Astrocyte of the spinal cord (primary cell): ENCODE measurements at regions not wholly inside any gene's neighbourhood (a gene's known extent, or its start where the extent isn't known, plus 50 kb on each side); places are given as distances from the start of the nearest gene placed in this dataset.
"Not testable (repeated sequence)": the region's sequence is repeated elsewhere in the genome, so short reads cannot be mapped to it uniquely, and the experiment has no call there.

Experiments
- DNase-seq: peaks from one replicate; pipeline ENCODE4 v3.0.0; 2011; ENCODE audit warnings: low read depth, low spot score
- H3K4me3 ChIP-seq: 2 replicates; pipeline ENCODE4 v1.5.1; 2011; ENCODE audit warnings: low read depth, mild to moderate bottlenecking, low read length, moderate library complexity
- CTCF ChIP-seq: IDR thresholded peaks from 2 replicates; pipeline ENCODE4 v1.5.1; 2012; ENCODE audit warnings: low read depth, mild to moderate bottlenecking, low read length, inconsistent platforms
- in situ Hi-C: cut with HindIII; loops from 2 replicates; pipeline ENCODE4 v1.10.0; 2017; ENCODE audit warnings: low sequenced_read_pairs

- TF ChIP-seq CTCF: no peak
- no peak overlapping the region for H3K4me3 ChIP-seq
- in situ Hi-C loops: no loop called here
- DNase-seq: no peak
Measured at GRCh38 chr9:119880361-119880760, 511.1 kb upstream of the BRINP1 start.

- in situ Hi-C loops: no loop called here
- DNase-seq: no peak
- H3K4me3 ChIP-seq: no peak overlapping the region
- TF ChIP-seq CTCF: no peak
Measured at GRCh38 chr9:119877306-119877705, 508.1 kb upstream of the BRINP1 start.

- in situ Hi-C loops: no loop called here
- no peak for TF ChIP-seq CTCF
- H3K4me3 ChIP-seq: no peak overlapping the region
- DNase-seq: no peak
Measured at GRCh38 chr9:119873877-119874276, 504.6 kb upstream of the BRINP1 start.

- in situ Hi-C loops, DNase-seq, H3K4me3 ChIP-seq: not testable (repeated sequence)
Measured at GRCh38 chr9:119870251-119870650, 501.0 kb upstream of the BRINP1 start.

GRCh38 chr9:119868694-119869093, 499.5 kb upstream of the BRINP1 start:
- no peak for DNase-seq
- TF ChIP-seq CTCF: no peak
- no peak overlapping the region for H3K4me3 ChIP-seq
- in situ Hi-C loops: no loop called here

GRCh38 chr9:119861842-119862241, 492.6 kb upstream of the BRINP1 start:
- H3K4me3 ChIP-seq: no peak overlapping the region
- in situ Hi-C loops: no loop called here
- DNase-seq: no peak
- TF ChIP-seq CTCF: no peak

GRCh38 chr9:119859128-119859527, 489.9 kb upstream of the BRINP1 start:
- no peak for TF ChIP-seq CTCF
- no peak for DNase-seq
- in situ Hi-C loops: no loop called here
- no peak overlapping the region for H3K4me3 ChIP-seq
